SK-N-MC (cell line): ENCODE measurements at regions not wholly inside any gene's neighbourhood (a gene's known extent, or its start where the extent isn't known, plus 50 kb on each side); places are given as distances from the start of the nearest gene placed in this dataset.

ENCODE experiments used
- EZH2 ChIP-seq: fragments of 200-600 bp; sonication (generic); IDR thresholded peaks from one replicate; pipeline ENCODE4 v1.6.1; 2017; ENCODE audit warnings: antibody characterized with exemption
- FOXP2 ChIP-seq: optimal IDR thresholded peaks from 2 replicates; pipeline ENCODE3; 2011; ENCODE audit warnings: mild to moderate bottlenecking, moderate library complexity; ENCODE audit not compliant: insufficient read depth; ENCODE audit errors: extremely low read length, control extremely low read depth
- POLR2AphosphoS5 ChIP-seq: IDR thresholded peaks from 2 replicates; pipeline ENCODE4 v1.6.1; 2012; ENCODE audit warnings: mild to moderate bottlenecking, low read depth, low read length, borderline replicate concordance

- no peak for TF ChIP-seq POLR2AphosphoS5
- no peak for TF ChIP-seq EZH2
- no peak for TF ChIP-seq FOXP2
Observed at GRCh38 chr6:119627908-119628669, 278.5 kb upstream of the MAN1A1 start.
